A673 (cell line): ENCODE measurements at regions not wholly inside any gene's neighbourhood (a gene's known extent, or its start where the extent isn't known, plus 50 kb on each side); places are given as distances from the start of the nearest gene placed in this dataset.

Experiments used
- BruUV-seq: library from RNA; stranded (reverse); fragments of 400-500 nt; replicated peaks from 2 replicates; lab custom pipeline; 2021; lab: Mats Ljungman, UMichigan
- CTCF ChIA-PET: fragments of 300-600 bp; sonication (Branson Sonifier 250); formaldehyde crosslinking; loops from one replicate; lab custom pipeline; 2022; ENCODE audit warnings: antibody characterized with exemption; lab: Charles Lee
- POLR2A ChIA-PET: fragments of 300-600 bp; sonication (Branson Sonifier 250); formaldehyde crosslinking; loops from one replicate; lab custom pipeline; 2022; ENCODE audit warnings: antibody characterized with exemption; ENCODE audit not compliant: low non-redundant PET; lab: Charles Lee
- DNase-seq: peaks from one replicate; pipeline ENCODE4 v3.0.0-alpha.2; 2015; ENCODE audit warnings: low spot score
- H3K27ac ChIP-seq: fragments of 200-600 bp; sonication (generic); 2 replicates; pipeline ENCODE4 v1.5.1; 2016; ENCODE audit warnings: mixed run types, low read depth, mild to moderate bottlenecking, mixed read lengths, antibody characterized with exemption, low read length; ENCODE audit not compliant: poor library complexity, severe bottlenecking
- H3K27me3 ChIP-seq: fragments of 200-600 bp; sonication (generic); replicated peaks from 2 replicates; pipeline ENCODE4 v1.6.1; 2017; ENCODE audit warnings: mixed run types, low read depth, mild to moderate bottlenecking, mixed read lengths, antibody characterized with exemption, low read length; ENCODE audit not compliant: insufficient read depth, poor library complexity
- H3K36me3 ChIP-seq: fragments of 200-600 bp; sonication (generic); 2 replicates; pipeline ENCODE4 v1.6.1; 2016; ENCODE audit warnings: mixed run types, mild to moderate bottlenecking, mixed read lengths, antibody characterized with exemption, low read length; ENCODE audit not compliant: insufficient read depth, poor library complexity, severe bottlenecking
- H3K4me1 ChIP-seq: fragments of 200-600 bp; sonication (generic); 2 replicates; pipeline ENCODE4 v1.6.1; 2017; ENCODE audit warnings: mixed run types, mild to moderate bottlenecking, mixed read lengths, antibody characterized with exemption, low read length; ENCODE audit not compliant: insufficient read depth, poor library complexity, severe bottlenecking
- H3K4me3 ChIP-seq: fragments of 200-600 bp; sonication (generic); 2 replicates; pipeline ENCODE4 v1.5.1; 2016; ENCODE audit warnings: low read depth, mixed run types, mild to moderate bottlenecking, mixed read lengths, low read length; ENCODE audit not compliant: poor library complexity, severe bottlenecking
- H3K9me3 ChIP-seq: fragments of 200-600 bp; sonication (generic); 2 replicates; pipeline ENCODE4 v1.6.1; 2016; ENCODE audit warnings: mixed run types, low read depth, mild to moderate bottlenecking, mixed read lengths, antibody characterized with exemption, low read length; ENCODE audit not compliant: poor library complexity, severe bottlenecking
- EZH2 ChIP-seq: fragments of 200-600 bp; sonication (generic); IDR thresholded peaks from 2 replicates; pipeline ENCODE4 v1.6.1; 2017; ENCODE audit warnings: borderline replicate concordance, low read depth, mild to moderate bottlenecking, mixed read lengths, antibody characterized with exemption, low read length; ENCODE audit not compliant: poor library complexity, severe bottlenecking
- intact Hi-C: fragments of 100-400 bp; cut with micrococcal nuclease; formaldehyde crosslinking; loops from one replicate; pipeline ENCODE4 v1.10.0; 2022; ENCODE audit not compliant: unreplicated experiment
- TF ChIP-seq, protein P1 (sequence below): fragments of 300-800, 200-600 bp; sonication (generic); conservative IDR thresholded peaks from 2 replicates; pipeline ENCODE4 v1.5.1; 2017; ENCODE audit warnings: low read depth, mild to moderate bottlenecking, antibody characterized with exemption, low read length, moderate library complexity, mixed read lengths

DNA sequence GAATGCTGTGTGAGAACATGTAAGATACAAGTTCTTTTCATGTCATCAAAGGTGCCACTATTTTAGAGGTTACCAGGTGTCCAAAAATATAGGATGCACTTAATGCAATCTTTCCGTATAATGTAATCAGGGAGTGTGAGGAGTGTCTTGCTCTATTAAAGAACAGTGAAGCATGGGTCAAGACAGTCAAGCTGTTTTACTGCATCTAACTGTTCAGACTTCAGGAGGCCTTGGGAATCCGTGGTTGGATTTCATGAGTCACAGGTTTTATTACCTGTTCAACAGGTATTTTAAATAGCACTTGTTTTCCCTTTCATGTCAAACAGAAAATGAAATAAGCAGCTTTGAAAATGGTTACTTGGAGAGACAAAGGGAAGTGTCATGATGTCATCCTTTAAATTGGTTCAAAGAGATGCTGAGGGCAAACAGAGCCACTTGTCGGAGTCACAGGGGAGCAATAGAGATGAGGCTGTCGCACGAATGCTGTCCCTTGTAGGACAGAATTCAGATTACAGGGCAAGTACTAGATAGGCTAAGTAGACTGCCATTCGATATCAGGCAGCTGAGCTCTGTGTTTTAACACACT is 621.5 kb downstream of the QKI start:
- ChIA-PET POLR2A (no interaction called here), CTCF (no interaction called here)
- H3K4me1 ChIP-seq = peaks cover 5% of the 10 kb centered on the region
- TF ChIP-seq EZH2 = no peak
- TF ChIP-seq, protein P1, sequence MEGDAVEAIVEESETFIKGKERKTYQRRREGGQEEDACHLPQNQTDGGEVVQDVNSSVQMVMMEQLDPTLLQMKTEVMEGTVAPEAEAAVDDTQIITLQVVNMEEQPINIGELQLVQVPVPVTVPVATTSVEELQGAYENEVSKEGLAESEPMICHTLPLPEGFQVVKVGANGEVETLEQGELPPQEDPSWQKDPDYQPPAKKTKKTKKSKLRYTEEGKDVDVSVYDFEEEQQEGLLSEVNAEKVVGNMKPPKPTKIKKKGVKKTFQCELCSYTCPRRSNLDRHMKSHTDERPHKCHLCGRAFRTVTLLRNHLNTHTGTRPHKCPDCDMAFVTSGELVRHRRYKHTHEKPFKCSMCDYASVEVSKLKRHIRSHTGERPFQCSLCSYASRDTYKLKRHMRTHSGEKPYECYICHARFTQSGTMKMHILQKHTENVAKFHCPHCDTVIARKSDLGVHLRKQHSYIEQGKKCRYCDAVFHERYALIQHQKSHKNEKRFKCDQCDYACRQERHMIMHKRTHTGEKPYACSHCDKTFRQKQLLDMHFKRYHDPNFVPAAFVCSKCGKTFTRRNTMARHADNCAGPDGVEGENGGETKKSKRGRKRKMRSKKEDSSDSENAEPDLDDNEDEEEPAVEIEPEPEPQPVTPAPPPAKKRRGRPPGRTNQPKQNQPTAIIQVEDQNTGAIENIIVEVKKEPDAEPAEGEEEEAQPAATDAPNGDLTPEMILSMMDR = no peak
- intact Hi-C loops = no loop called here
- no peaks in the 10 kb centered on the region for H3K27me3 ChIP-seq
- DNase-seq = no peak
- no peak overlapping the region for H3K4me3 ChIP-seq
- H3K36me3 ChIP-seq = no peaks in the 10 kb centered on the region
- no peaks in the 10 kb centered on the region for H3K9me3 ChIP-seq
- no peak overlapping the region for H3K27ac ChIP-seq
- BruUV-seq = no TSS peak

DNA sequence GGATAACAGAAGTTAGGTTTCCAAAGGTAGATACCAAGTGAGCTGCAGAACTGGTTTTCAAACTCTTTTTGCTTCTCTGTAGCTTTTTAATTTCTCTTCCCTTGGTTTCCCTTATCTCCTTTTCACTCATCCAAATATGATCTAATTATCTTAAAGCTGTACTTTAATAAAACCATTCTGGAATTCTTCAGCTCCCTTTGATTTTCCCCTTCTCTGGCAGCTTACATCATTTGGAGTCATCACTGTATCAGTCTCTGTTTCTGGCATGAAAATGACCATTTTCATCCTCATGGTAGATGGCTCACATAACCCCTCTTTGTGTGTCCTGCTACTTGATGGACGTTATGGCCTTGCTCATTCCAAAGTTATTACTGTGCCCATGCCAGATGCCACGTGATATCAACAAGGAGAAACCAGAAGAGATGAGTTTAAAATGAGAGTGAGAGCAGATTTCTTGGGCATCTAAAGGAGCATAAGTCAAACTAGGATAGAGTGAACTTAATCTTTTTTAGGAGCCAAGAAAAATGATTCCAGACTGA is 620.2 kb downstream of the QKI start:
- no peak overlapping the region for H3K27ac ChIP-seq
- no peaks in the 10 kb centered on the region for H3K36me3 ChIP-seq
- POLR2A ChIA-PET = no interaction called here
- no peak for DNase-seq
- H3K4me3 ChIP-seq = no peak overlapping the region
- CTCF ChIA-PET = no interaction called here
- H3K27me3 ChIP-seq = no peaks in the 10 kb centered on the region
- H3K4me1 ChIP-seq = peaks cover 5% of the 10 kb centered on the region
- no TSS peak for BruUV-seq
- no peaks in the 10 kb centered on the region for H3K9me3 ChIP-seq
- no peak for TF ChIP-seq EZH2
- TF ChIP-seq, protein P1 = no peak
- intact Hi-C loops = no loop called here

GRCh38 chr6:164025180-164025579 is 610.7 kb downstream of the QKI start:
- no peaks in the 10 kb centered on the region for H3K27me3 ChIP-seq
- no peak overlapping the region for H3K4me3 ChIP-seq
- intact Hi-C loops = no loop called here
- H3K4me1 ChIP-seq = no peaks in the 10 kb centered on the region
- H3K9me3 ChIP-seq = no peaks in the 10 kb centered on the region
- BruUV-seq = no TSS peak
- no peak overlapping the region for H3K27ac ChIP-seq
- CTCF ChIA-PET = no interaction called here
- POLR2A ChIA-PET = no interaction called here
- TF ChIP-seq, protein P1 = no peak
- no peak for TF ChIP-seq EZH2
- H3K36me3 ChIP-seq = no peaks in the 10 kb centered on the region
- DNase-seq = no peak
